ENCODE measurements at regions not wholly inside any gene's neighbourhood (a gene's known extent, or its start where the extent isn't known, plus 50 kb on each side); places are given as distances from the start of the nearest gene placed in this dataset.

DNA sequence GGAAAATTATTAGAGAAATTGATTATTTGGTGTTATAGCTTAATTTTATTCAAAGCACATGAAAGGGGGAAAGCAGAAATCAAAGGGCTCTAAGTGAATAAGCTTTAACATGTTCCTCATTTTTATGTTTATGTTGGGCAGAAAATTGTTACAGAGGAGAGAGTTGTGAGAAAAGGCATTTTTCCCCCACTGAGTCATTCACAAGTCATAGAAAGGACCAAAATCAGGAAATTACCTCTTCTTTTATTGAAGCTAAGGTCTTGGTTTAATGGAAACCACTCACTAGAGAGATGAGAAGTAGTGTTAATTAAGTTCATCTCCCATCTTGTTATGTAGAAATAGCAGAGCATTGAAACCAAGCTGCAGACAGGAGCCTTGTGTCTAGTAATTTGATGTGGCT is 175.3 kb upstream of the THUMPD2 start (continued):
- TF ChIP-seq ATF6 (CRISPR knock-in tag; IDR thresholded peaks at IDR 0.05) = no peak
- TF ChIP-seq ESRRA (CRISPR knock-in tag; IDR thresholded peaks at IDR 0.05; ENCODE audit: borderline replicate concordance) = no peak
- TF ChIP-seq HMGXB4 (CRISPR knock-in tag; IDR thresholded peaks at IDR 0.05) = no peak
- TF ChIP-seq FOXJ3 (CRISPR knock-in tag; IDR thresholded peaks at IDR 0.05; ENCODE audit: borderline replicate concordance) = no peak

GRCh38 chr2:39949131-39949530 is 170.1 kb upstream of the THUMPD2 start:
- no peak overlapping the region for H3K27ac Mint-ChIP-seq
- CTCF ChIA-PET = no interaction called here
- no peak overlapping the region for H3K4me3 Mint-ChIP-seq
- ATAC-seq (no peak), DNase-seq (ENCODE audit: low spot score) (no peak)
- no peaks in the 10 kb centered on the region; the same call in 1 of the 2 replicates for H3K27me3 Mint-ChIP-seq (ENCODE audit: low read depth)
- peaks cover 5% of the 10 kb centered on the region for H3K4me1 Mint-ChIP-seq
- POLR2A ChIA-PET = no interaction called here
- H3K36me3 Mint-ChIP-seq = no peaks in the 10 kb centered on the region
- H3K9me3 Mint-ChIP-seq = no peaks in the 10 kb centered on the region
- TF ChIP-seq, protein P1, sequence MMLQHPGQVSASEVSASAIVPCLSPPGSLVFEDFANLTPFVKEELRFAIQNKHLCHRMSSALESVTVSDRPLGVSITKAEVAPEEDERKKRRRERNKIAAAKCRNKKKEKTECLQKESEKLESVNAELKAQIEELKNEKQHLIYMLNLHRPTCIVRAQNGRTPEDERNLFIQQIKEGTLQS (CRISPR knock-in tag; conservative IDR thresholded peaks at IDR 0.05) = no peak
- TF ChIP-seq ESRRA (CRISPR knock-in tag; IDR thresholded peaks at IDR 0.05; ENCODE audit: borderline replicate concordance) (no peak), ZNF263 (CRISPR knock-in tag; IDR thresholded peaks at IDR 0.05; ENCODE audit: low read depth) (no peak), ZNF138 (CRISPR knock-in tag; conservative IDR thresholded peaks at IDR 0.05) (no peak), ARID4B (CRISPR knock-in tag; IDR thresholded peaks at IDR 0.05; ENCODE audit: borderline replicate concordance) (no peak), ZSCAN18 (CRISPR knock-in tag; IDR thresholded peaks at IDR 0.05) (no peak), E2F5 (CRISPR knock-in tag; IDR thresholded peaks at IDR 0.05) (no peak), GRHL2 (CRISPR knock-in tag; IDR thresholded peaks at IDR 0.05; ENCODE audit: insufficient replicate concordance, severe bottlenecking) (no peak), TCF7 (CRISPR knock-in tag; IDR thresholded peaks at IDR 0.05; ENCODE audit: low read depth) (no peak), NFATC4 (CRISPR knock-in tag; IDR thresholded peaks at IDR 0.05) (no peak), FOXJ3 (CRISPR knock-in tag; IDR thresholded peaks at IDR 0.05; ENCODE audit: borderline replicate concordance) (no peak), NFYB (CRISPR knock-in tag; conservative IDR thresholded peaks at IDR 0.05; ENCODE audit: low read depth) (no peak), EMX1 (CRISPR knock-in tag; IDR thresholded peaks at IDR 0.05) (no peak), TEAD1 (CRISPR knock-in tag; IDR thresholded peaks at IDR 0.05) (no peak)
- TF ChIP-seq, protein P2, sequence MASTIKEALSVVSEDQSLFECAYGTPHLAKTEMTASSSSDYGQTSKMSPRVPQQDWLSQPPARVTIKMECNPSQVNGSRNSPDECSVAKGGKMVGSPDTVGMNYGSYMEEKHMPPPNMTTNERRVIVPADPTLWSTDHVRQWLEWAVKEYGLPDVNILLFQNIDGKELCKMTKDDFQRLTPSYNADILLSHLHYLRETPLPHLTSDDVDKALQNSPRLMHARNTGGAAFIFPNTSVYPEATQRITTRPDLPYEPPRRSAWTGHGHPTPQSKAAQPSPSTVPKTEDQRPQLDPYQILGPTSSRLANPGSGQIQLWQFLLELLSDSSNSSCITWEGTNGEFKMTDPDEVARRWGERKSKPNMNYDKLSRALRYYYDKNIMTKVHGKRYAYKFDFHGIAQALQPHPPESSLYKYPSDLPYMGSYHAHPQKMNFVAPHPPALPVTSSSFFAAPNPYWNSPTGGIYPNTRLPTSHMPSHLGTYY (CRISPR knock-in tag; IDR thresholded peaks at IDR 0.05) = no peak
- TF ChIP-seq, protein P3, sequence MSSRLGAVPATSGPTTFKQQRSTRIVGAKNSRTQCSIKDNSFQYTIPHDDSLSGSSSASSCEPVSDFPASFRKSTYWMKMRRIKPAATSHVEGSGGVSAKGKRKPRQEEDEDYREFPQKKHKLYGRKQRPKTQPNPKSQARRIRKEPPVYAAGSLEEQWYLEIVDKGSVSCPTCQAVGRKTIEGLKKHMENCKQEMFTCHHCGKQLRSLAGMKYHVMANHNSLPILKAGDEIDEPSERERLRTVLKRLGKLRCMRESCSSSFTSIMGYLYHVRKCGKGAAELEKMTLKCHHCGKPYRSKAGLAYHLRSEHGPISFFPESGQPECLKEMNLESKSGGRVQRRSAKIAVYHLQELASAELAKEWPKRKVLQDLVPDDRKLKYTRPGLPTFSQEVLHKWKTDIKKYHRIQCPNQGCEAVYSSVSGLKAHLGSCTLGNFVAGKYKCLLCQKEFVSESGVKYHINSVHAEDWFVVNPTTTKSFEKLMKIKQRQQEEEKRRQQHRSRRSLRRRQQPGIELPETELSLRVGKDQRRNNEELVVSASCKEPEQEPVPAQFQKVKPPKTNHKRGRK (CRISPR knock-in tag; IDR thresholded peaks at IDR 0.05; ENCODE audit: borderline replicate concordance) = no peak

Measured in WTC11 (cell line).